ENCODE measurements at regions not wholly inside any gene's neighbourhood (a gene's known extent, or its start where the extent isn't known, plus 50 kb on each side); places are given as distances from the start of the nearest gene placed in this dataset.
A peak's percentile ranks its signal among the peaks of the same experiment; 100 is the strongest.
"Not testable (repeated sequence)": the region's sequence is repeated elsewhere in the genome, so short reads cannot be mapped to it uniquely, and the experiment has no call there.

DNA sequence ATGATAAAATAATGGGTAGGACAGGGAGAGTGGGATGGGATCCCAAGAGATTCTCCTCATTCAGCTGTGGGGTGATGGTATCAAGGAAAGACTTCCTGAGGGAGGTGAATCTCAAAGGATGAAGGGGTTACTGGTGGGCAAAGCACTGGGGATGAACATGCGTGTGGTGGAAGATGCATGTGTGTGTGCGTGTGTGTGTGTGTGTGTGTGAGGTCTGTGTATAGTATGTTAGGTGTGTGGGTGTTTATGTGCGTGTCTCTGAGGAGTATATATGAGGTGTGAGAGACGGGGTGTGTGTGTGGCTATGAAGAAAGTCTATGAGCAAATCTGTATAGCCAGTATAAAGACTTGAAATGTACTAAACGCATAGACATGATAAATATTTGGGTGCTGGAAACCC, 220.0 kb upstream of the MYLIP start:
- DNase-seq (ENCODE audit: low read depth): no peak
- Histone ChIP-seq H3K36me3 (ENCODE audit: control insufficient read depth, insufficient read depth, low read length) (no peaks in the 10 kb centered on the region), H3K27me3 (ENCODE audit: control insufficient read depth, insufficient read depth, low read length) (no peaks in the 10 kb centered on the region), H3K4me3 (ENCODE audit: low read depth, low read length) (no peak overlapping the region)
- TF ChIP-seq, protein P1, sequence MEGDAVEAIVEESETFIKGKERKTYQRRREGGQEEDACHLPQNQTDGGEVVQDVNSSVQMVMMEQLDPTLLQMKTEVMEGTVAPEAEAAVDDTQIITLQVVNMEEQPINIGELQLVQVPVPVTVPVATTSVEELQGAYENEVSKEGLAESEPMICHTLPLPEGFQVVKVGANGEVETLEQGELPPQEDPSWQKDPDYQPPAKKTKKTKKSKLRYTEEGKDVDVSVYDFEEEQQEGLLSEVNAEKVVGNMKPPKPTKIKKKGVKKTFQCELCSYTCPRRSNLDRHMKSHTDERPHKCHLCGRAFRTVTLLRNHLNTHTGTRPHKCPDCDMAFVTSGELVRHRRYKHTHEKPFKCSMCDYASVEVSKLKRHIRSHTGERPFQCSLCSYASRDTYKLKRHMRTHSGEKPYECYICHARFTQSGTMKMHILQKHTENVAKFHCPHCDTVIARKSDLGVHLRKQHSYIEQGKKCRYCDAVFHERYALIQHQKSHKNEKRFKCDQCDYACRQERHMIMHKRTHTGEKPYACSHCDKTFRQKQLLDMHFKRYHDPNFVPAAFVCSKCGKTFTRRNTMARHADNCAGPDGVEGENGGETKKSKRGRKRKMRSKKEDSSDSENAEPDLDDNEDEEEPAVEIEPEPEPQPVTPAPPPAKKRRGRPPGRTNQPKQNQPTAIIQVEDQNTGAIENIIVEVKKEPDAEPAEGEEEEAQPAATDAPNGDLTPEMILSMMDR (IDR thresholded peaks at IDR 0.05; ENCODE audit: insufficient read depth, low read length, severe bottlenecking): no peak
- no peak for FAIRE-seq

- Histone ChIP-seq H3K4me3 (ENCODE audit: low read depth, low read length) (no peak overlapping the region), H3K27me3 (ENCODE audit: control insufficient read depth, insufficient read depth, low read length) (no peaks in the 10 kb centered on the region), H3K36me3 (ENCODE audit: control insufficient read depth, insufficient read depth, low read length) (no peaks in the 10 kb centered on the region)
- FAIRE-seq (no peak), DNase-seq (ENCODE audit: low read depth) (peak; percentile 80)
- TF ChIP-seq, protein P1 (IDR thresholded peaks at IDR 0.05; ENCODE audit: insufficient read depth, low read length, severe bottlenecking): no peak
Measured at GRCh38 chr6:15907914-15908518, 220.9 kb upstream of the MYLIP start.

DNA sequence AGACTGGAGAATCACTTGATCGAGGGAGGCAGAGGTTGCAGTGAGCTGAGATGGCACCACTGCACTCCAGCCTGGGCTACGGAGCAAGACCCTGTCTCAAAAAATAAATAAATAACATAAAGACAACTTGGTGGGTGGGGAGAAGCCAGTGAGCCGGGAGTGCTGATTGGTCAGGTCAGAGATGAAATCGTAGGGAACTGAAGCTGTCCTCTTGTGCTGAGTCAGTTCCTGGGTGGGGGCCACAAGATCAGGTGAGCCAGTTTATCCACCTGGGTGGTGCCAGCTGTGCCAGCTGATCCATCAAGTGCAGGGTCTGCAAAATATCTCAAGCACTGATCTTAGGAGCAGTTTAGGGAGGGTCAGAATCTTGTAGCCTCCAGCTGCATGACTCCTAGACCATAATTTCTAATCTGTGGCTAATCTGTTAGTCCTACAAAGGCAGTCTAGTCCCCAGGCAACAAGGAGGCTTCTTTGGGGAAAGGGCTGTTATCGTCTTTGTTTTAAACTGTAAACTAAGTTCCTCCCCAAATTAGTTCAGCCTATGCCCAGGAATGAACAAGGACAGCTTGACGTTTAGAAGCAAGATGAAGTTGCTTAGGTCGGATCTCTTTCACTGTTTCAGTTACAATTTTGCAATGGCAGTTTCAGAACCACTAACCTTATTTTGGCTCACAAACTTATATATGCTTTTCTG, 221.5 kb upstream of the MYLIP start:
- not testable (repeated sequence) for H3K4me3 ChIP-seq (ENCODE audit: low read depth, low read length); FAIRE-seq; DNase-seq (ENCODE audit: low read depth); H3K36me3 ChIP-seq (ENCODE audit: control insufficient read depth, insufficient read depth, low read length); H3K27me3 ChIP-seq (ENCODE audit: control insufficient read depth, insufficient read depth, low read length)

DNA sequence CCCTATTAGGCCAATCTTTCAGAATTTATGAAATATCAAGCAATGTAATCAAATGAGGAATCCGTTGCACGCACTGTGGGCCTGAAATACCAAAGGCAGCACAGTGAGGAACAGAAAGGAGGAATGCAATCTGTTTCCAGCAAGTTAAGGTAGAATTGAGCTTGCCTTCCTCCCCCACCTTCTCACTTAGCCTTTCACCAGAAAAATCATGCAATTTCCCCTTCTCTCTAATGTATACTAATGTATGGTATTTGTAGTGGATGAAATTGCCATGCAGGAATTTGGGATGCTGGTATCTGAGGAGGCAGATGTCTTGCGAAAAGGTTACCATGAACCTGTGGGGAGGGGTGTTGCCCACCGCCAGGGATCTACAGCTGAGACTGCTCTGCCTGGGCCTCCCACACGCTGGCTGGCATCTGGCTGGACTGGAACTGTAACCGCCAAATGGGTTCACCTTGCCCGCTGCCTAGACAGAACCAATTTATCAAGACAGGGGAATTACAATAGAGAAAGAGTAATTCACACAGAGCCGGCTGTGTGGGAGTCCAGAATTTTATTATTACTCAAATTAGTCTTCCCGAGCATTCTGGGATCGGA, 222.4 kb upstream of the MYLIP start:
- DNase-seq (ENCODE audit: low read depth) (no peak), FAIRE-seq (no peak)
- Histone ChIP-seq H3K27me3 (ENCODE audit: control insufficient read depth, insufficient read depth, low read length) (no peaks in the 10 kb centered on the region), H3K4me3 (ENCODE audit: low read depth, low read length) (no peak overlapping the region), H3K36me3 (ENCODE audit: control insufficient read depth, insufficient read depth, low read length) (no peaks in the 10 kb centered on the region)
- TF ChIP-seq, protein P1 (IDR thresholded peaks at IDR 0.05; ENCODE audit: insufficient read depth, low read length, severe bottlenecking): no peak

- TF ChIP-seq, protein P1 (IDR thresholded peaks at IDR 0.05; ENCODE audit: insufficient read depth, low read length, severe bottlenecking): no peak
- Histone ChIP-seq H3K36me3 (ENCODE audit: control insufficient read depth, insufficient read depth, low read length) (no peaks in the 10 kb centered on the region), H3K27me3 (ENCODE audit: control insufficient read depth, insufficient read depth, low read length) (no peaks in the 10 kb centered on the region), H3K4me3 (ENCODE audit: low read depth, low read length) (no peak overlapping the region)
- FAIRE-seq: no peak
- no peak for DNase-seq (ENCODE audit: low read depth)
Measured at GRCh38 chr6:15905488-15906419, 223.1 kb upstream of the MYLIP start.

Measured in bronchial epithelial cell (primary cell).